Fibroblast of mammary gland (primary cell): ENCODE measurements at regions not wholly inside any gene's neighbourhood (a gene's known extent, or its start where the extent isn't known, plus 50 kb on each side); places are given as distances from the start of the nearest gene placed in this dataset.

Experiments used
- DNase-seq: peaks from one replicate; pipeline ENCODE4 v3.0.0-alpha.2; 2010; ENCODE audit warnings: low read depth
- H3K4me3 ChIP-seq: 2 replicates; pipeline ENCODE4 v1.5.1; 2011; ENCODE audit warnings: low read depth, mild to moderate bottlenecking, low read length, moderate library complexity; ENCODE audit not compliant: control insufficient read depth
- TF ChIP-seq, protein P1 (sequence below): conservative IDR thresholded peaks from 2 replicates; pipeline ENCODE4 v1.5.1; 2011; ENCODE audit warnings: low read depth, low read length, inconsistent platforms; ENCODE audit not compliant: control insufficient read depth, insufficient read depth

DNA sequence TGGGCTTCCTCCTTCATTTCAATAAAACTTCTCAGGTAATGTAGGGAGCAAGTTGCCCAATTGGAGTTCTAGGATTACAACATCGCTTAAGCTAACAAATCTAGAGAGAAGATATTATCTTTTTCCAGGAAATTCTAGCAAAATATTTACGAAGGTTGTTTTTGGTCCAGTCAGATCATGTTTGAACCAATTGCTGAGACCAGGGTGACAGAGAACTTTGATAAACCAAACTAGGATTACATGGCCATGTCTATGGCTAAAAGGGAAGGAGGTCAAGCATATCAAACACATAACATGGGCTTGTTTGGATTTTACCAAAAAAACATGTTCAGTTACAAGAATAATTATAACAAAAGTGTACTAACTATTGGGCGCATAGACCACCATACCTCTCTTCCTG lies 442.4 kb upstream of the SGCG start:
- no peak for DNase-seq
- TF ChIP-seq, protein P1, sequence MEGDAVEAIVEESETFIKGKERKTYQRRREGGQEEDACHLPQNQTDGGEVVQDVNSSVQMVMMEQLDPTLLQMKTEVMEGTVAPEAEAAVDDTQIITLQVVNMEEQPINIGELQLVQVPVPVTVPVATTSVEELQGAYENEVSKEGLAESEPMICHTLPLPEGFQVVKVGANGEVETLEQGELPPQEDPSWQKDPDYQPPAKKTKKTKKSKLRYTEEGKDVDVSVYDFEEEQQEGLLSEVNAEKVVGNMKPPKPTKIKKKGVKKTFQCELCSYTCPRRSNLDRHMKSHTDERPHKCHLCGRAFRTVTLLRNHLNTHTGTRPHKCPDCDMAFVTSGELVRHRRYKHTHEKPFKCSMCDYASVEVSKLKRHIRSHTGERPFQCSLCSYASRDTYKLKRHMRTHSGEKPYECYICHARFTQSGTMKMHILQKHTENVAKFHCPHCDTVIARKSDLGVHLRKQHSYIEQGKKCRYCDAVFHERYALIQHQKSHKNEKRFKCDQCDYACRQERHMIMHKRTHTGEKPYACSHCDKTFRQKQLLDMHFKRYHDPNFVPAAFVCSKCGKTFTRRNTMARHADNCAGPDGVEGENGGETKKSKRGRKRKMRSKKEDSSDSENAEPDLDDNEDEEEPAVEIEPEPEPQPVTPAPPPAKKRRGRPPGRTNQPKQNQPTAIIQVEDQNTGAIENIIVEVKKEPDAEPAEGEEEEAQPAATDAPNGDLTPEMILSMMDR = no peak

DNA sequence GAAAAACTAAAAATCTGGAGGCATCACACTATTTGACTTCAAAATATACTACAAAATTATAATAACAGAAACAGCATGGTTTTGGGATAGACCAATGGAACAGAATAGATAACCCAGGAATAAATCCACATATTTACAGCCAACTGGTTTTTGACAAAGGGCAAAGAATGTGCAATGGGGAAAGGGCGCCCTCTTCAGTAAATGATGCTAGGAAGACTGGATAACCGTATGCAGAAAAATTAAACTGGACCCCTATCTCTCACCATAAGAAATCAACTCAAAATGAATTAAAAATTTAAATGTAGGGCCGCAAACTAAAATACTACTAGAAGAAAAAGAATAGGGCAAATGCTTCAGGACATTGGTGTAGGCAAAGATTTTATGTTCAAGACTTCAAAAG lies 440.5 kb upstream of the SGCG start:
- DNase-seq = peak; percentile 4
- no peak overlapping the region for H3K4me3 ChIP-seq
- TF ChIP-seq, protein P1 = peak; percentile 11

More for the DNA sequence above, 442.4 kb upstream of the SGCG start:
- no peak overlapping the region for H3K4me3 ChIP-seq

DNA sequence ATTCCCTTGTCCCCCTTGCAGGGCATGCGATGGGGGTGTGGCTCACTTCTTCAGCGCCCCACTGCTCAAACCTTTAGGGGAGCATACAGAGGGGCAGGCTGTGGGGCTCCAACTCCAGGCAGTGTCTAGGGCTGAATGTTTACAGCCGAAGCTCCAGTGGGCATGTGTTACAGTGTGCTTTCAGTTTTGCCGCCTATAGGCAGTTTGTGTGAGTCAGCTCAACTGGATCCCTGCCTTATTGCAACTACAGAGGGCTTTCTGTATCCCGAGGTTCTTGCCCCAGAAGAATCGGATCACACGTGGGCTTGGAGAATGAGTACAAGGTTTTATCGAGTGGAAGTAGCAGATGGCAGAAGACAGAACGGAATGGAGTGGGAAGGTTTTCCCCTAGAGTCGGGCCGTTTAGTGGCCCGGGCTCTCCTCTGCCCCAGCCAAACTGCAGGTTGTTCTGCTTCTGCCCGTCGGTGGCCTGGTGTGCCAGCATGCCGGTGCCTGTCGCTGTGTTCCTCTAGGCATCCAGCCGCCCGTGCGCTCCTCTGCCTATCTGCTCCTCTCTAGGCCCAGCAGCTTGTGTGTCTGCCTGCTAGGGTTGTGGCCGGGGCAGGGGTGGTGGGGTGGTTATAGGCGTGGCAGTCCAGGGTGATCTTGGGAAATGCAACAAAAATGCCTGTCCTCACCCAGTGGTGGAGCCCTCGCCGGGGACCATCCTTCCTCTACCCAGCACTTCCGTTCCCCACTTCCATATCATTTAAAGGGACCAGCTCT lies 435.9 kb upstream of the SGCG start:
- no peak for DNase-seq
- TF ChIP-seq, protein P1 = no peak
- H3K4me3 ChIP-seq = no peak overlapping the region

DNA sequence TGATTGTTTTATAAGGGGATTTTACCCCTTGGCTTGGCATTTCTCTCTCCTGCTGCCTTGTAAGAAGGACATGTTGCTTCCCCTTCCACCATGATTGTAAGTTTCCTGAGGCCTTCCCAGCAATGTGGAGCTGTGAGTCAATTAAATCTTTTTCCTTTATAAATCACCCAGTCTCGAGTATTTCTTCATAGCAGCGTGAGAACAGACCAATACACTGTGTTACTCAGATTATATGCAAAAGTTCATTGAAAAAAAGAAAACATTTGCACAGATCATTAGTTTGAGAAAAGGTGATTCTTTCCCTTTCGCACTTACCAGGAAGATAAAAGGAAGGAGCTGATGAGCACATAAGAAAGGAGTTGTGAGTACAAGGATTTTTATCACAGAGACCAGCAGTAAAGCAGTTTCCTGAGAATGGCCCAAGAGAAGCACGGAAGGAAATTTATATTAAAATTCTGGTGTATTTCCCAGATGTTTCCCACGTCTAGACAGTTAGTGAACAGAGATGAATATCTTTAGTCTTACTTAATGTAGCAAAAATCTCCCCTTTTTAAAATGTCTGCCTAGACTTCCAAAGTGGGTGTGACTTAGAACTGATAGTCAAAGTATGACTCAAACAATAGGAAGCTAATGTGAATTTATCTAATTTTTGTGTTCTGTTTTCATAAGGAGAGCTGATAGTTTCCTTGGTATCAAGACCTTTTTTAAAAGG lies 431.8 kb upstream of the SGCG start:
- TF ChIP-seq, protein P1 = no peak
- DNase-seq = no peak

DNA sequence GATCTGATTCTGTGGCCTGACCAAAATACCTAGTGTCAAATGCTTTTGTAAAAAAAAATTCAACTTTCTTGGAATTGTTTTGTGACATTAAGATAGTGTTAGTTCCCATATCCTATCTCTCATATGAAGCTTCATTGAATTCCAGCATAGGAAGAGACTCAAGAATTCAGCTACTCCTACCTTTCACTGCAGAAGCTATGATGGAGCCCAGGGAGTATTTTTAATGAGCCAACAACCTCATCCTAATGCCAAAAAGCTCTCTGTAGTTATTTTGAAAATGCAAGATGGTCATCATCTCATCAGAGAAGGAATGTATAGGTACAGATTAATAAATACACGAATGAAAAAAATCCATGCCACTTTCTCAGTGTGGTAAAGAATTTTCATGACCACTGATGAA lies 431.2 kb upstream of the SGCG start:
- TF ChIP-seq, protein P1 = no peak
- H3K4me3 ChIP-seq = no peak overlapping the region
- DNase-seq = no peak

More for the DNA sequence above, 431.8 kb upstream of the SGCG start:
- no peak overlapping the region for H3K4me3 ChIP-seq

DNA sequence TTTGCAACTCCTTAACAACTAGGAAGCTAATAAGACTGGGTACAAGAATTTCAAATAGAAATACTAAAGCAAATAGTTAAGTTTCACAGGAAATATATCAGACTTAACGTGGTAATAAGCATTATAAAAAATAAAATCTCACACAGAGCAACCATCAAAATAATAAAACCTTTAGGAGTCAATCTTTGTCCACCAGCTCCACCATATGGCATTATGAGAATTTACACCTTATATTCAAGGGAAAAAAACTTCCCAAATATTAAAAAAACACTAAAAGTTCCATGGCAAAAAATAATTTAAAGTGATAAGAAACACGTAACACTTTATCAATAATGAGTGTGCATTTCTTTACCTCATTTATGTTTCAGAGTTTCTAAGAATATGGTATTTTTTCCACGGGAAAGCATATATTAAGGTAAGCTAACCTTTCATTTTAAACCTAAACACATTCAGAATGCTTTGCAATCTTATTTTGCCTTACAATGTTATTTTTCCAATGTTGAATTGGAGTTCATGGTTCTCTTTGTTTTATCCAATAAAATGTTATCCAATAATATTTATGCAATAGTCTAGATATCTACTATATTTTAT lies 423.2 kb upstream of the SGCG start:
- TF ChIP-seq, protein P1 = peak; percentile 21
- H3K4me3 ChIP-seq = no peak overlapping the region
- DNase-seq = peak; percentile 14
